Activated naive CD4-positive, alpha-beta T cell treated with Interleukin-2 at 50 U/mL for 16 hours (primary cell): ENCODE measurements at regions not wholly inside any gene's neighbourhood (a gene's known extent, or its start where the extent isn't known, plus 50 kb on each side); places are given as distances from the start of the nearest gene placed in this dataset.
"Not testable (repeated sequence)": the region's sequence is repeated elsewhere in the genome, so short reads cannot be mapped to it uniquely, and the experiment has no call there.

Experiments
- DNase-seq: peaks from one replicate; pipeline ENCODE4 v3.0.0-alpha.2; 2020

GRCh38 chr5:130294798-130295197 is 390.5 kb downstream of the CHSY3 start:
- DNase-seq: not testable (repeated sequence)

GRCh38 chr5:130290219-130290618 is 386.0 kb downstream of the CHSY3 start:
- no peak for DNase-seq

- DNase-seq: no peak
These were observed 385.1 kb downstream of the CHSY3 start for GRCh38 chr5:130289132-130290088.

- no peak for DNase-seq
These were observed 383.2 kb downstream of the CHSY3 start for GRCh38 chr5:130287438-130287837.

- no peak for DNase-seq
These were observed 382.7 kb downstream of the CHSY3 start for GRCh38 chr5:130286971-130287370.

- no peak for DNase-seq
These were observed 377.8 kb downstream of the CHSY3 start for GRCh38 chr5:130282049-130282448.

GRCh38 chr5:130280528-130281217 is 376.4 kb downstream of the CHSY3 start:
- DNase-seq: no peak

- DNase-seq: no peak
These were observed 375.1 kb downstream of the CHSY3 start for GRCh38 chr5:130279386-130279785.

GRCh38 chr5:130278136-130278535 is 373.9 kb downstream of the CHSY3 start:
- no peak for DNase-seq

- DNase-seq: no peak
These were observed 373.3 kb downstream of the CHSY3 start for GRCh38 chr5:130277522-130277921.

- DNase-seq: no peak
These were observed 372.7 kb downstream of the CHSY3 start for GRCh38 chr5:130277002-130277401.

GRCh38 chr5:130272837-130273236 is 368.6 kb downstream of the CHSY3 start:
- DNase-seq: no peak

- DNase-seq: no peak
These were observed 366.5 kb downstream of the CHSY3 start for GRCh38 chr5:130270786-130271185.

GRCh38 chr5:130268489-130268888 is 364.2 kb downstream of the CHSY3 start:
- no peak for DNase-seq

- no peak for DNase-seq
These were observed 363.7 kb downstream of the CHSY3 start for GRCh38 chr5:130267926-130268325.

GRCh38 chr5:130260481-130260880 is 356.2 kb downstream of the CHSY3 start:
- no peak for DNase-seq

- no peak for DNase-seq
These were observed 347.7 kb downstream of the CHSY3 start for GRCh38 chr5:130251931-130252330.

GRCh38 chr5:130243641-130244040 is 339.4 kb downstream of the CHSY3 start:
- no peak for DNase-seq

GRCh38 chr5:130237721-130238120 is 333.5 kb downstream of the CHSY3 start:
- no peak for DNase-seq
